ENCODE measurements at regions not wholly inside any gene's neighbourhood (a gene's known extent, or its start where the extent isn't known, plus 50 kb on each side); places are given as distances from the start of the nearest gene placed in this dataset.

DNA sequence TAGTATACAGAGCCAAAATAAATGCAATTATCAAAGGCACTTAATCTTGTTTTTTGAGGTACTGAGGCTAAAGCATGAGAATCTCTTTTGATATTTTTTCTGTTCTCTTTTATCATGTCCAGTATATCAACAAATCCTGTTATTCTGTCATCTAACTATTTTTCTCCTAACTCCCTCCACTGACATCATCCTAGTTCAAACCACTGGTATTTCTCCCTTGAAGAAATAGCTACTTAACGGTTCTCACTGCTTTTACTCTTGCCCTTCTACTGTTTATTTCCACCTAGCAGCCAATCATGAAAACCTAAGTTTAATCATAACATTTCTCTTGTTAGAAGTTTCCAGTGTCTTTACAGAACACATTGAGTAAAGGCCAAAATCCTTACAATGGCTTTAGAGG is 317.6 kb downstream of the GPD2 start:
- Histone ChIP-seq H3K9me1 (replicated peaks; ENCODE audit: control insufficient read depth, extremely low read depth, insufficient read depth, low read length) (no peaks in the 10 kb centered on the region), H3K4me1 (ENCODE audit: control insufficient read depth, extremely low read depth, insufficient read depth, low read length) (no peaks in the 10 kb centered on the region), H2AFZ (ENCODE audit: low read depth, low read length) (no peak overlapping the region), H3K36me3 (ENCODE audit: control insufficient read depth in 2 of 2, extremely low read depth in 1 of 2, insufficient read depth in 2 of 2, low read length in 2 of 2) (no peaks in the 10 kb centered on the region), H3K9me3 (replicated peaks; ENCODE audit: control insufficient read depth, insufficient read depth, low read length) (no peaks in the 10 kb centered on the region), H3K79me2 (ENCODE audit: control insufficient read depth, insufficient read depth, low read length) (no peaks in the 10 kb centered on the region), H3K4me3 (replicated peaks in 1 of 3; ENCODE audit: insufficient read depth in 1 of 3, low read depth in 1 of 3, low read length in 3 of 3) (no peak overlapping the region), H4K20me1 (replicated peaks; ENCODE audit: control insufficient read depth, extremely low read depth, insufficient read depth, low read length) (no peaks in the 10 kb centered on the region), H3K4me2 (ENCODE audit: insufficient read depth, low read length) (no peak overlapping the region), H3K27me3 (ENCODE audit: control insufficient read depth in 2 of 2, insufficient read depth in 2 of 2, low read length in 2 of 2) (no peaks in the 10 kb centered on the region), H3K27ac (ENCODE audit: insufficient read depth, low read depth, low read length) (no peak overlapping the region), H3K9ac (replicated peaks; ENCODE audit: extremely low read depth, insufficient read depth, low read length) (no peak overlapping the region)
- TF ChIP-seq POLR2A (IDR thresholded peaks at IDR 0.05; ENCODE audit: low read depth, low read length), result no peak
- no peak for TF ChIP-seq JUN (IDR thresholded peaks at IDR 0.05; ENCODE audit: borderline replicate concordance, insufficient read depth, insufficient read length, low read depth)
- TF ChIP-seq FOS (IDR thresholded peaks at IDR 0.05; ENCODE audit: borderline replicate concordance, insufficient read depth, low read length), result no peak
- no peak for TF ChIP-seq EZH2 (IDR thresholded peaks at IDR 0.05; ENCODE audit: borderline replicate concordance, low read depth, low read length, severe bottlenecking)
- no peak for TF ChIP-seq GATA2 (IDR thresholded peaks at IDR 0.05; ENCODE audit: insufficient read depth, insufficient read length, low read depth, low read length)
- no peak for TF ChIP-seq POLR2AphosphoS5 (IDR thresholded peaks at IDR 0.05; ENCODE audit: insufficient read depth, low read depth, low read length)
- no peak for TF ChIP-seq MYC (IDR thresholded peaks at IDR 0.05; ENCODE audit: low read depth, low read length)
- TF ChIP-seq, protein P1, sequence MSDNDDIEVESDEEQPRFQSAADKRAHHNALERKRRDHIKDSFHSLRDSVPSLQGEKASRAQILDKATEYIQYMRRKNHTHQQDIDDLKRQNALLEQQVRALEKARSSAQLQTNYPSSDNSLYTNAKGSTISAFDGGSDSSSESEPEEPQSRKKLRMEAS (IDR thresholded peaks at IDR 0.05; ENCODE audit: insufficient read depth, insufficient read length), result no peak
- TF ChIP-seq, protein P2, sequence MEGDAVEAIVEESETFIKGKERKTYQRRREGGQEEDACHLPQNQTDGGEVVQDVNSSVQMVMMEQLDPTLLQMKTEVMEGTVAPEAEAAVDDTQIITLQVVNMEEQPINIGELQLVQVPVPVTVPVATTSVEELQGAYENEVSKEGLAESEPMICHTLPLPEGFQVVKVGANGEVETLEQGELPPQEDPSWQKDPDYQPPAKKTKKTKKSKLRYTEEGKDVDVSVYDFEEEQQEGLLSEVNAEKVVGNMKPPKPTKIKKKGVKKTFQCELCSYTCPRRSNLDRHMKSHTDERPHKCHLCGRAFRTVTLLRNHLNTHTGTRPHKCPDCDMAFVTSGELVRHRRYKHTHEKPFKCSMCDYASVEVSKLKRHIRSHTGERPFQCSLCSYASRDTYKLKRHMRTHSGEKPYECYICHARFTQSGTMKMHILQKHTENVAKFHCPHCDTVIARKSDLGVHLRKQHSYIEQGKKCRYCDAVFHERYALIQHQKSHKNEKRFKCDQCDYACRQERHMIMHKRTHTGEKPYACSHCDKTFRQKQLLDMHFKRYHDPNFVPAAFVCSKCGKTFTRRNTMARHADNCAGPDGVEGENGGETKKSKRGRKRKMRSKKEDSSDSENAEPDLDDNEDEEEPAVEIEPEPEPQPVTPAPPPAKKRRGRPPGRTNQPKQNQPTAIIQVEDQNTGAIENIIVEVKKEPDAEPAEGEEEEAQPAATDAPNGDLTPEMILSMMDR (IDR thresholded peaks at IDR 0.05; ENCODE audit: extremely low read depth in 1 of 2, insufficient read depth in 1 of 2, low read depth in 1 of 2, low read length in 2 of 2), result no peak
- no peak for FAIRE-seq
- POLR2A ChIA-PET, result no interaction called here
- intact Hi-C loops (cut with micrococcal nuclease) (no loop called here), dilution Hi-C loops (cut with MboI; ENCODE audit: extremely low pct_ligation_motif_present, low sequenced_read_pairs) (no loop called here)
- BruUV-seq (replicated peaks), result no TSS peak
- CTCF ChIA-PET, result no interaction called here
- DNase-seq (ENCODE audit: low read depth, low spot score), result no peak

Data from endothelial cell of umbilical vein (primary cell).